ENCODE measurements at regions not wholly inside any gene's neighbourhood (a gene's known extent, or its start where the extent isn't known, plus 50 kb on each side); places are given as distances from the start of the nearest gene placed in this dataset.

- TF ChIP-seq ZFX (IDR thresholded peaks at IDR 0.05) (no peak), CTCF (conservative IDR thresholded peaks at IDR 0.05) (no peak)
- H3K27ac ChIP-seq: no peak overlapping the region
Measured at GRCh38 chr2:153068915-153069314, 350.5 kb downstream of the ARL6IP6 start.

- no peak overlapping the region for H3K27ac ChIP-seq
- TF ChIP-seq ZFX (IDR thresholded peaks at IDR 0.05) (no peak), CTCF (conservative IDR thresholded peaks at IDR 0.05) (no peak)
Measured at GRCh38 chr2:153068052-153068451, 349.6 kb downstream of the ARL6IP6 start.

GRCh38 chr2:153059338-153060052, 341.1 kb downstream of the ARL6IP6 start:
- H3K27ac ChIP-seq: no peak overlapping the region
- TF ChIP-seq CTCF (conservative IDR thresholded peaks at IDR 0.05): no peak
- no peak for TF ChIP-seq ZFX (IDR thresholded peaks at IDR 0.05)

GRCh38 chr2:153057743-153058142, 339.3 kb downstream of the ARL6IP6 start:
- no peak overlapping the region for H3K27ac ChIP-seq
- TF ChIP-seq CTCF (conservative IDR thresholded peaks at IDR 0.05): no peak
- no peak for TF ChIP-seq ZFX (IDR thresholded peaks at IDR 0.05)

- H3K27ac ChIP-seq: no peak overlapping the region
- TF ChIP-seq CTCF (conservative IDR thresholded peaks at IDR 0.05): no peak
- no peak for TF ChIP-seq ZFX (IDR thresholded peaks at IDR 0.05)
Measured at GRCh38 chr2:153055182-153055581, 336.8 kb downstream of the ARL6IP6 start.

- no peak overlapping the region for H3K27ac ChIP-seq
- TF ChIP-seq CTCF (conservative IDR thresholded peaks at IDR 0.05) (no peak), ZFX (IDR thresholded peaks at IDR 0.05) (no peak)
Measured at GRCh38 chr2:153052807-153053559, 334.6 kb downstream of the ARL6IP6 start.

- no peak overlapping the region for H3K27ac ChIP-seq
- TF ChIP-seq CTCF (conservative IDR thresholded peaks at IDR 0.05): no peak
- no peak for TF ChIP-seq ZFX (IDR thresholded peaks at IDR 0.05)
Measured at GRCh38 chr2:153047220-153047619, 328.8 kb downstream of the ARL6IP6 start.
